ENCODE measurements at regions not wholly inside any gene's neighbourhood (a gene's known extent, or its start where the extent isn't known, plus 50 kb on each side); places are given as distances from the start of the nearest gene placed in this dataset.

DNA sequence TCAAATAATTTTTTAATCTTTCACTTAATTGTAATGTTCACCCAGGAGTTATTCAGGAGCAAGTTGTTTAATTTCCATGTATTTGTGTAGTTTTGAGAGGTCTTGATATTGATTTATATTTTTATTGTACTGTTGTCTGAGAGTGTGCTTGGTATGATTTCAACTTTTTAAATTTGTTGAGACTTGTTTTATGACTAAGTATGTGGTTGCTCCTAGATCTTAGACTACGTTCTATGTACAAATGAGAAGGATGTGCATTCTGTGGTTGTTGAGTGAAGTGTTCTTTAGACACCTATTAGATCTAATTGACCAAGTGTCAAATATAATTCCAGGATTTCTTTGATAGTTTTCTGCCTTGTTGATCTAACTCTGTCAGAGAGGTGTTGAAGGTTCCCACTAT, 353.3 kb upstream of the GNPDA2 start:
- WGBS, 2 experiments (ENCODE audit: insufficient coverage in 1 of 2, insufficient read length in 1 of 2), result 95 to 100% methylated on average over 1 of the region's 1 CpG
- no peaks in the 10 kb centered on the region for H3K9me3 ChIP-seq (ENCODE audit: control insufficient read depth, low read length)
- no peak overlapping the region for H3K9ac ChIP-seq (ENCODE audit: extremely low read depth, low read length, poor library complexity, severe bottlenecking)
- Mint-ChIP-seq H3K27ac (no peak overlapping the region), H3K27me3 (ENCODE audit: insufficient read depth) (no peaks in the 10 kb centered on the region), H3K4me1 (no peaks in the 10 kb centered on the region), H3K36me3 (ENCODE audit: low read depth) (no peaks in the 10 kb centered on the region), H3K9me3 (no peaks in the 10 kb centered on the region), H3K4me3 (no peak overlapping the region)
- no peaks in the 10 kb centered on the region for H3K4me1 ChIP-seq (ENCODE audit: control insufficient read depth, insufficient read depth, low read length)
- TF ChIP-seq, protein P1, sequence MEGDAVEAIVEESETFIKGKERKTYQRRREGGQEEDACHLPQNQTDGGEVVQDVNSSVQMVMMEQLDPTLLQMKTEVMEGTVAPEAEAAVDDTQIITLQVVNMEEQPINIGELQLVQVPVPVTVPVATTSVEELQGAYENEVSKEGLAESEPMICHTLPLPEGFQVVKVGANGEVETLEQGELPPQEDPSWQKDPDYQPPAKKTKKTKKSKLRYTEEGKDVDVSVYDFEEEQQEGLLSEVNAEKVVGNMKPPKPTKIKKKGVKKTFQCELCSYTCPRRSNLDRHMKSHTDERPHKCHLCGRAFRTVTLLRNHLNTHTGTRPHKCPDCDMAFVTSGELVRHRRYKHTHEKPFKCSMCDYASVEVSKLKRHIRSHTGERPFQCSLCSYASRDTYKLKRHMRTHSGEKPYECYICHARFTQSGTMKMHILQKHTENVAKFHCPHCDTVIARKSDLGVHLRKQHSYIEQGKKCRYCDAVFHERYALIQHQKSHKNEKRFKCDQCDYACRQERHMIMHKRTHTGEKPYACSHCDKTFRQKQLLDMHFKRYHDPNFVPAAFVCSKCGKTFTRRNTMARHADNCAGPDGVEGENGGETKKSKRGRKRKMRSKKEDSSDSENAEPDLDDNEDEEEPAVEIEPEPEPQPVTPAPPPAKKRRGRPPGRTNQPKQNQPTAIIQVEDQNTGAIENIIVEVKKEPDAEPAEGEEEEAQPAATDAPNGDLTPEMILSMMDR (conservative IDR thresholded peaks at IDR 0.05), result no peak
- H3K27ac ChIP-seq (ENCODE audit: low read depth, low read length), result no peak overlapping the region
- H3K4me3 ChIP-seq (ENCODE audit: low read length), result no peak overlapping the region
- DNase-seq, result no peak
- H3K27me3 ChIP-seq (ENCODE audit: control insufficient read depth, insufficient read depth, low read length, poor library complexity, severe bottlenecking), result no peaks in the 10 kb centered on the region
- H3K36me3 ChIP-seq (ENCODE audit: control insufficient read depth, insufficient read depth, low read length), result no peaks in the 10 kb centered on the region

DNA sequence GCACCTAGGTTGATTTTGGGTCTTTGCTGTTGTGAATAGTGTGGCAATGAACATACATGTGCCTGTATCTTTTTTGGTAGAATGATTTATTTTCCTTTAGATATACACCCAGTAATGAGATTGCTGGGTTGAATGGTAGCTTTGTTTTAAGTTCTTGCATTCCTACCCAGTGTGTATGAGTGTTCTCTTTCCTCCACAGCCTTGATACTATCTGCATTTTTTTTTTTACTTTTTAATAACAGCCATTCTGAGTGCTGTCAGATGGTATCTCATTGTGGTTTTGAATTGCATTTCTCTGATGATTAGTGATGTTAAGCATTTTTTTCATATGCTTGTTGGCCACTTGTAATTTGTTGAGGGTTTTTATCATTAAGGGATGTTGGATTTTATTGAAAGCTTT, 351.8 kb upstream of the GNPDA2 start:
- H3K36me3 Mint-ChIP-seq (ENCODE audit: low read depth), result no peaks in the 10 kb centered on the region
- H3K4me3 Mint-ChIP-seq, result no peak overlapping the region
- TF ChIP-seq, protein P1 (conservative IDR thresholded peaks at IDR 0.05), result no peak
- Histone ChIP-seq H3K9me3 (ENCODE audit: control insufficient read depth, low read length) (no peaks in the 10 kb centered on the region), H3K27me3 (ENCODE audit: control insufficient read depth, insufficient read depth, low read length, poor library complexity, severe bottlenecking) (no peaks in the 10 kb centered on the region), H3K4me1 (ENCODE audit: control insufficient read depth, insufficient read depth, low read length) (no peaks in the 10 kb centered on the region), H3K4me3 (ENCODE audit: low read length) (no peak overlapping the region), H3K27ac (ENCODE audit: low read depth, low read length) (no peak overlapping the region), H3K36me3 (ENCODE audit: control insufficient read depth, insufficient read depth, low read length) (no peaks in the 10 kb centered on the region), H3K9ac (ENCODE audit: extremely low read depth, low read length, poor library complexity, severe bottlenecking) (no peak overlapping the region)
- H3K9me3 Mint-ChIP-seq, result no peaks in the 10 kb centered on the region
- no peaks in the 10 kb centered on the region for H3K27me3 Mint-ChIP-seq (ENCODE audit: insufficient read depth)
- DNase-seq, result no peak
- no peaks in the 10 kb centered on the region for H3K4me1 Mint-ChIP-seq
- H3K27ac Mint-ChIP-seq, result no peak overlapping the region

DNA sequence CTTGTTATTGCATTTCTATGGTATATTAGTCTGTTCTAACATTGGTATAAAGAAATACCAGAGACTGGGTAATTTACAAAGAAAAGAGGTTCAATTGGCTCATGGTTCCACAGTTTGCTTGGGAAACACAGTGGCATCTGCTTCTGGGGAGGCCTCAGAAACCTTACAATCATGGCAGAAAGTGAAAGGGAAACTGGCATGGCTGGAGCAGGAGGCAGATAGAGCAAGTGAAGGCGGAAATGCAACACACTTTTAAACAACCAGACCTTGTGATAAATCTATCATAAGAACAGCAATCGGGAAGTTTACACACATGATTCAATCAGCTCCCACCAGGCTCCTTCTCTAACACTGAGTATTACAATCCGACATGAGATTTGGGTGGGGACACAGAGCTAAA, 346.6 kb upstream of the GNPDA2 start:
- WGBS, 2 experiments (ENCODE audit: insufficient coverage in 1 of 2, insufficient read length in 1 of 2), result 92% methylated on average over 3 of the region's 3 CpGs; no CpG with 5 or more reads in 1 of the 2 experiments
- Histone ChIP-seq H3K4me3 (ENCODE audit: low read length) (no peak overlapping the region), H3K4me1 (ENCODE audit: control insufficient read depth, insufficient read depth, low read length) (no peaks in the 10 kb centered on the region), H3K36me3 (ENCODE audit: control insufficient read depth, insufficient read depth, low read length) (no peaks in the 10 kb centered on the region), H3K9ac (ENCODE audit: extremely low read depth, low read length, poor library complexity, severe bottlenecking) (no peak overlapping the region), H3K9me3 (ENCODE audit: control insufficient read depth, low read length) (peaks cover 17% of the 10 kb centered on the region), H3K27me3 (ENCODE audit: control insufficient read depth, insufficient read depth, low read length, poor library complexity, severe bottlenecking) (no peaks in the 10 kb centered on the region), H3K27ac (ENCODE audit: low read depth, low read length) (no peak overlapping the region)
- Mint-ChIP-seq H3K4me3 (no peak overlapping the region), H3K4me1 (no peaks in the 10 kb centered on the region), H3K27me3 (ENCODE audit: insufficient read depth) (no peaks in the 10 kb centered on the region), H3K27ac (no peak overlapping the region), H3K9me3 (peaks cover 15% of the 10 kb centered on the region), H3K36me3 (ENCODE audit: low read depth) (no peaks in the 10 kb centered on the region)
- DNase-seq, result no peak
- TF ChIP-seq, protein P1 (conservative IDR thresholded peaks at IDR 0.05), result no peak

Data from endodermal cell (in vitro differentiated cells).